ENCODE measurements at regions not wholly inside any gene's neighbourhood (a gene's known extent, or its start where the extent isn't known, plus 50 kb on each side); places are given as distances from the start of the nearest gene placed in this dataset.
"Not testable (repeated sequence)": the region's sequence is repeated elsewhere in the genome, so short reads cannot be mapped to it uniquely, and the experiment has no call there.

GRCh38 chr17:27091043-27091497 is 202.8 kb upstream of the WSB1 start:
- 76 to 81% (median 80%) methylated on average over 11 of the region's 11 CpGs for WGBS, 3 donors
- no peak for TF ChIP-seq POLR2A (IDR thresholded peaks at IDR 0.05)
- no peak for TF ChIP-seq EP300 (IDR thresholded peaks at IDR 0.05)
- no peak for DNase-seq
- no peaks in the 10 kb centered on the region for H3K9me3 ChIP-seq
- H3K4me1 ChIP-seq (ENCODE audit: insufficient read depth): no peaks in the 10 kb centered on the region
- intact Hi-C loops (cut with DNase I): no loop called here
- no peak overlapping the region for H3K4me3 ChIP-seq
- no peaks in the 10 kb centered on the region for H3K36me3 ChIP-seq
- no peak overlapping the region for H3K27ac ChIP-seq
- H3K27me3 ChIP-seq: no peaks in the 10 kb centered on the region

DNA sequence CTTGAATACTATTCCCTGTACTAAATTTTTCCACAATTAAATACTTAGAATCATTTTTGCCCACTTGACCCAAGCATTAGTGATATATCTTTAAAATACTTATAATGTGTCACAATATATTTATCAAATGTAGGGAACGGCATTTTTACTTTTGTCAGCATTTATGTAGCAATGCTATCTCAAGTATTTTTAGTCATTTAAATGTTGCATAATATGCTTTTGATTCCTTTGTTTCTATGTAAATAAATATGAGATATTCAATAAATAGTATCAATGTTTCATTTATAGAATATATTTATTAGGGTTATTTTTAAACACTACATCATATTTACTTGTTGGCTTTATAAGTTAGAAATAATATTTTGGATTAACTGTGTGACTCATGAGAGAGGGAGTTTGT is 199.7 kb upstream of the WSB1 start:
- WGBS, 3 donors: 67 to 82% (median 71%) methylated on average over 1 of the region's 1 CpG
- H3K4me3 ChIP-seq; H3K9me3 ChIP-seq; H3K27me3 ChIP-seq; DNase-seq; H3K36me3 ChIP-seq; H3K4me1 ChIP-seq (ENCODE audit: insufficient read depth); H3K27ac ChIP-seq; intact Hi-C loops (cut with DNase I): not testable (repeated sequence)

GRCh38 chr17:27095821-27096220 is 198.1 kb upstream of the WSB1 start:
- H3K27ac ChIP-seq; H3K27me3 ChIP-seq; intact Hi-C loops (cut with DNase I); H3K4me3 ChIP-seq; H3K4me1 ChIP-seq (ENCODE audit: insufficient read depth); DNase-seq; H3K36me3 ChIP-seq; H3K9me3 ChIP-seq: not testable (repeated sequence)
- WGBS, 3 donors: 89 to 95% (median 91%) methylated on average over 4 of the region's 4 CpGs

DNA sequence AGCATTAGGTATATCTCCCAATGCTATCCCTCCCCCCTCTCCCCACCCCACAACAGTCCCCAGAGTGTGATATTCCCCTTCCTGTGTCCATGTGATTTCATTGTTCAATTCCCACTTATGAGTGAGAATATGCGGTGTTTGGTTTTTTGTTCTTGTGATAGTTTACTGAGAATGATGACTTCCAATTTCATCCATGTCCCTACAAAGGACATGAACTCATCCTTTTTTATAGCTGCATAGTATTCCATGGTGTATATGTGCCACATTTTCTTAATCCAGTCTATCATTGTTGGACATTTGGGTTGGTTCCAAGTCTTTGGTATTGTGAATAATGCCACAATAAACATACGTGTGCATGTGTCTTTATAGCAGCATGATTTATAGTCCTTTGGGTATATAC is 194.6 kb upstream of the WSB1 start:
- H3K9me3 ChIP-seq; H3K36me3 ChIP-seq; intact Hi-C loops (cut with DNase I); H3K27ac ChIP-seq; H3K4me1 ChIP-seq (ENCODE audit: insufficient read depth); H3K4me3 ChIP-seq; DNase-seq; H3K27me3 ChIP-seq: not testable (repeated sequence)
- 82 to 93% (median 86%) methylated on average over 2 of the region's 2 CpGs for WGBS, 3 donors

DNA sequence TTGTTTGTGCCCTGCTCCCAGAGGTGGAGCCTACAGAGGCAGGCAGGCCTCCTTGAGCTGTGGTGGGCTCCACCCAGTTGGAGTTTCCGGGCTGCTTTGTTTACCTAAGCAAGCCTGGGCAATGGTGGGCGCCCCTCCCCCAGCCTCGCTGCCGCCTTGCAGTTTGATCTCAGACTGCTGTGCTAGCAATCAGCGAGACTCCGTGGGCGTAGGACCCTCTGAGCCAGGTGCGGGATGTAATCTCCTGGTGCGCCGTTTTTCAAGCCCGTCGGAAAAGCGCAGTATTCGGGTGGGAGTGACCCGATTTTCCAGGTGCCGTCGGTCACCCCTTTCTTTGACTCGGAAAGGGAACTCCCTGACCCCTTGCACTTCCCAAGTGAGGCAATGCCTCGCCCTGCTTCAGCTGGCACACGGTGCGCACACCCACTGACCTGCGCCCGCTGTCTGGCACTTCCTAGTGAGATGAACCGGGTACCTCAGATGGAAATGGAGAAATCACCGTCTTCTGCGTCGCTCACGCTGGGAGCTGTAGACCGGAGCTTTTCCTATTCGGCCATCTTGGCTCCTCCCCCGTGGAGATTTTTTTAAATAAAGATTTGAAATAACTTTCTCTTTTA is 189.2 kb upstream of the WSB1 start:
- H3K4me3 ChIP-seq; H3K27me3 ChIP-seq; H3K36me3 ChIP-seq; H3K4me1 ChIP-seq (ENCODE audit: insufficient read depth); H3K27ac ChIP-seq; intact Hi-C loops (cut with DNase I); H3K9me3 ChIP-seq; DNase-seq: not testable (repeated sequence)
- 81 to 89% (median 87%) methylated on average over 30 to 31 of the region's 31 CpGs for WGBS, 3 donors

- WGBS, 3 donors: 51 to 65% (median 56%) methylated on average over 3 of the region's 3 CpGs
- DNase-seq: no peak
- H3K27ac ChIP-seq: no peak overlapping the region
- no peaks in the 10 kb centered on the region for H3K27me3 ChIP-seq
- no peaks in the 10 kb centered on the region for H3K36me3 ChIP-seq
- intact Hi-C loops (cut with DNase I): no loop called here
- no peaks in the 10 kb centered on the region for H3K9me3 ChIP-seq
- no peaks in the 10 kb centered on the region for H3K4me1 ChIP-seq (ENCODE audit: insufficient read depth)
- TF ChIP-seq POLR2A (IDR thresholded peaks at IDR 0.05) (no peak), EP300 (IDR thresholded peaks at IDR 0.05) (no peak), CTCF (IDR thresholded peaks at IDR 0.05) (no peak)
- no peak overlapping the region for H3K4me3 ChIP-seq
These were observed 188.3 kb upstream of the WSB1 start for GRCh38 chr17:27105636-27106035.

- no peaks in the 10 kb centered on the region for H3K4me1 ChIP-seq (ENCODE audit: insufficient read depth)
- no peak for TF ChIP-seq EP300 (IDR thresholded peaks at IDR 0.05)
- no peak for TF ChIP-seq CTCF (IDR thresholded peaks at IDR 0.05)
- TF ChIP-seq POLR2A (IDR thresholded peaks at IDR 0.05): no peak
- 49 to 56% (median 55%) methylated on average over 2 of the region's 2 CpGs for WGBS, 3 donors
- H3K27ac ChIP-seq: no peak overlapping the region
- H3K27me3 ChIP-seq: no peaks in the 10 kb centered on the region
- intact Hi-C loops (cut with DNase I): no loop called here
- no peak overlapping the region for H3K4me3 ChIP-seq
- H3K36me3 ChIP-seq: no peaks in the 10 kb centered on the region
- H3K9me3 ChIP-seq: no peaks in the 10 kb centered on the region
- no peak for DNase-seq
These were observed 187.4 kb upstream of the WSB1 start for GRCh38 chr17:27106347-27106981.

Data from ovary (tissue), 7 donors.